ENCODE measurements at regions not wholly inside any gene's neighbourhood (a gene's known extent, or its start where the extent isn't known, plus 50 kb on each side); places are given as distances from the start of the nearest gene placed in this dataset.

DNA sequence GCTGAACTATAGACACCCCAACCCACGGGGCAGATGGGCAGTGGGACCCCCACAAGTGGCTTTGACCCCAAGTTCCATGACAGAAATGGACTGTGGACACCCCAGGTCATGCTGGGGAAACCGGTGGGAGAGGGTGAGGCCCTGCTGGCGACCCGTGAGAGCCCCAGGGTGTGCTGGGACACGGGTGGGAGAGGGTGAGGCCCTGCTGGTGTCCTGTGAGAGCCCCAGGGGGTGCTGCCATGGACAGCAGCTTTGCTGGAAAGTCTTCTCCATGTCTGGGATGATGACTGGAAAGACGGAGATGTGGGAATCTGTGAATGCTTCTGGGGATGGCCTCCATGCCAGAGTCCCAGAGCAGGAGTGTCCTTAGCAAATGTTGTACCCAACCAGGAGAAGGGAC lies 148.4 kb downstream of the URI1 start:
- Histone ChIP-seq H3K9me3 (no peaks in the 10 kb centered on the region), H3K36me3 (no peaks in the 10 kb centered on the region), H3K4me1 (no peaks in the 10 kb centered on the region), H3K27me3 (peaks cover 0 to 5% of the 10 kb centered on the region in 2 donors), H3K4me3 (no peak overlapping the region), H3K27ac (no peak overlapping the region)
- no peak for DNase-seq
- intact Hi-C loops (cut with DNase I; ENCODE audit: low total_unique reads), result no loop called here
- TF ChIP-seq CTCF (IDR thresholded peaks at IDR 0.05), result no peak

GRCh38 chr19:30090963-30091362 lies 148.9 kb downstream of the URI1 start:
- Histone ChIP-seq H3K4me1 (no peaks in the 10 kb centered on the region), H3K36me3 (no peaks in the 10 kb centered on the region), H3K27ac (no peak overlapping the region), H3K9me3 (no peaks in the 10 kb centered on the region), H3K4me3 (no peak overlapping the region), H3K27me3 (peaks cover 0 to 5% of the 10 kb centered on the region in 2 donors)
- no peak for DNase-seq
- TF ChIP-seq CTCF (IDR thresholded peaks at IDR 0.05), result no peak
- intact Hi-C loops (cut with DNase I; ENCODE audit: low total_unique reads), result no loop called here

- Histone ChIP-seq H3K4me3 (no peak overlapping the region), H3K27me3 (peaks cover 0 to 5% of the 10 kb centered on the region in 2 donors), H3K9me3 (no peaks in the 10 kb centered on the region), H3K27ac (no peak overlapping the region), H3K4me1 (no peaks in the 10 kb centered on the region), H3K36me3 (no peaks in the 10 kb centered on the region)
- DNase-seq, result no peak
- intact Hi-C loops (cut with DNase I; ENCODE audit: low total_unique reads), result no loop called here
- TF ChIP-seq CTCF (IDR thresholded peaks at IDR 0.05), result no peak
Measured at GRCh38 chr19:30091456-30091855, 149.4 kb downstream of the URI1 start.

GRCh38 chr19:30091856-30092255 lies 149.8 kb downstream of the URI1 start:
- peaks cover 0 to 5% of the 10 kb centered on the region in 2 donors for H3K27me3 ChIP-seq
- no peak for TF ChIP-seq CTCF (IDR thresholded peaks at IDR 0.05)
- no peaks in the 10 kb centered on the region for H3K9me3 ChIP-seq
- DNase-seq, result no peak
- no peak overlapping the region for H3K27ac ChIP-seq
- intact Hi-C loops (cut with DNase I; ENCODE audit: low total_unique reads), result no loop called here
- no peaks in the 10 kb centered on the region for H3K4me1 ChIP-seq
- H3K36me3 ChIP-seq, result no peaks in the 10 kb centered on the region
- no peak overlapping the region for H3K4me3 ChIP-seq

DNA sequence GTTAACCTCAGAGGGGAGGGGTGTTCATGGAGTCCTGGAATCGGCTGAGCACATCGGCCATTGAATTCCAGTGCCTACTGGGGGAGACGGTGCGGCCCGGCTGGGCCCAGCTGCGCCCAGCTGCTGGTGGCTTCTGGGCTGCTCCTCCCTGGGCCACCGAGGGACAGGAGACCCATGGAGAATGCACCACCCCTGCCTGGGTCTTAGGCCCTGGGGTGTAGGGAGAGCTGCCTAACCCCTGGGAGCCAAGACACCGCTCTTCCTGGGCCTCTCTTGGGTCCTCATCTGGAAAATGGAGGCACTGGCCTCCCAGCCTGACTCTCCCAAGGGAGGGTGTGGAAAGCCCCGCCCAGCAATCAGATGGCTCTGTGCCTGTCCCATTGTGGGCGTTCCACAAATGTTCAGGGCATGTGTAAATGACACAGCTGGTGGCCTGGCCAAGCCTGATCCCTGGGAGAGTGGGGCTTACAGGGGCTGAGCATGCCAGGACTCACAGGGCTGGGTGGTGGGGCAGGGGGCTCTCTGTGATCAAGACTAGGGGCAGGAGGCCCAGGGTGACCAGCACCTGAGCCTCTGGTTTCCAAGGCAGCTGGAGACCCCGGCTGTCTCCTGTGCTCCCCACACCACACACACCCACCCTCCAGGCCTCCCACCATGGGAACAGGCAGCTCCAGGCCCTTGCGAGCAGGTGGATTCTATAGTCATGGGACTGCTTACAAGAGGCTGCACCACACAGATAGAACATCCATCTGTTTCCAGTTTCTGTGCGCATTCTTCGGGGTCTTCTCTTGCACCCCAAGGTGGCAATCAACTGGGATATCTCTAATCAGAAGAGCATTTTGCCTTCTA lies 150.9 kb downstream of the URI1 start:
- no peaks in the 10 kb centered on the region for H3K36me3 ChIP-seq
- no peak overlapping the region for H3K4me3 ChIP-seq
- peaks cover 0 to 5% of the 10 kb centered on the region in 2 donors for H3K27me3 ChIP-seq
- no peak for TF ChIP-seq CTCF (IDR thresholded peaks at IDR 0.05)
- DNase-seq, result no peak
- H3K27ac ChIP-seq, result no peak overlapping the region
- H3K4me1 ChIP-seq, result no peaks in the 10 kb centered on the region
- intact Hi-C loops (cut with DNase I; ENCODE audit: low total_unique reads), result no loop called here
- no peaks in the 10 kb centered on the region for H3K9me3 ChIP-seq

Measured in tibial artery (tissue), 4 donors.